Small intestine (tissue), 7 donors: ENCODE measurements at regions not wholly inside any gene's neighbourhood (a gene's known extent, or its start where the extent isn't known, plus 50 kb on each side); places are given as distances from the start of the nearest gene placed in this dataset.

Experiments
- DNase-seq, 2 donors: peaks; one replicate each; pipeline versions ENCODE4 v3.0.0 to v3.0.0-alpha.2; 2013
- FAIRE-seq: peaks from 2 replicates; lab custom pipeline; 2012; peaks lifted over from hg19 to GRCh38; lab: Jason Lieb, UNC
- H3K27ac ChIP-seq, 3 donors: one replicate each; pipeline ENCODE4 v1.5.1; 2013; ENCODE audit warnings: low read length in 2 of 3, mild to moderate bottlenecking in 2 of 3, control low read depth in 1 of 3, inconsistent platforms in 1 of 3, low read depth in 1 of 3, moderate library complexity in 1 of 3
- H3K27me3 ChIP-seq, 3 donors: one replicate each; pipeline ENCODE4 v1.6.1; 2013; ENCODE audit warnings: low read length in 3 of 3, inconsistent platforms in 1 of 3; ENCODE audit not compliant: control insufficient read depth in 3 of 3, insufficient read depth in 3 of 3
- H3K36me3 ChIP-seq, 3 donors: one replicate each; pipeline ENCODE4 v1.6.1; 2013; ENCODE audit warnings: low read length in 3 of 3, inconsistent platforms in 1 of 3, low read depth in 1 of 3, mild to moderate bottlenecking in 1 of 3, moderate library complexity in 1 of 3; ENCODE audit not compliant: control insufficient read depth in 3 of 3, insufficient read depth in 2 of 3
- H3K4me1 ChIP-seq, 3 donors: one replicate each; pipeline ENCODE4 v1.6.1; 2013; ENCODE audit warnings: low read length in 2 of 3, inconsistent platforms in 1 of 3, low read depth in 1 of 3, mild to moderate bottlenecking in 1 of 3, moderate library complexity in 1 of 3; ENCODE audit not compliant: control insufficient read depth in 3 of 3, insufficient read depth in 2 of 3
- H3K4me3 ChIP-seq, 3 donors: one replicate each; pipeline ENCODE4 v1.5.1; 2013; ENCODE audit warnings: low read length in 3 of 3, control low read depth in 1 of 3, inconsistent platforms in 1 of 3, low read depth in 1 of 3, mild to moderate bottlenecking in 1 of 3, moderate library complexity in 1 of 3
- H3K9me3 ChIP-seq, 2 donors: one replicate each; pipeline ENCODE4 v1.6.1; 2013; ENCODE audit warnings: low read depth in 1 of 2, low read length in 1 of 2; ENCODE audit not compliant: control insufficient read depth in 2 of 2, insufficient read depth in 1 of 2
- WGBS, 3 donors: extraction: QIAGEN DNeasy Blood & Tissue Kit; methylation state at CpG; one replicate each; pipeline ENCODE4 v1.1.7; 2013; 5-methylcytosine and 5-hydroxymethylcytosine counted together
- donor health status: healthy with polysubstance abuse.
- donor health status: control.
- donor health status: control.
- donor health status: Bipolar disorder and iron deficiency.
- donor health status: healthy.

DNA sequence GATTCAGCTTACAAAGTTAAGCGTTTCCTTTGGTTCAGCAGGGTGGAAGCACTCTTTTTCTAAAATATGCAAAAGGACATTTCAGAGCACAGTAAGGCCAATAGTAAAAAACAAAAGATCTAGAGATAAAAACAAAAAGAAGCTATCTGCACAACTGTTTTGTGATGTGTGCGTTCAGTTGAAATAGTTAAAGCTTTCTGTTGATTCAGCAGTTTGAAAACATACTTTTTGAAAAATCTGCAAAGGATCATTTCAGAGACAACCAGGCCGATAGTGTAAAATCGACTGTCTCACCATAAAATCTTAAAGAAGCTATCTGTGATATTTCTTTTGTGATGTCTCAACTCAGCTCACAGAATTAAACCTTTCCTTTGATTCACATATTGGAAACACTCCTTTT is 300.0 kb upstream of the ALG10B start:
- no peak for FAIRE-seq
- Histone ChIP-seq H3K4me3 (no peak overlapping the region), H3K36me3 (no peaks in the 10 kb centered on the region), H3K9me3 (peaks cover 0 to 2% of the 10 kb centered on the region in 2 donors), H3K27me3 (no peaks in the 10 kb centered on the region), H3K4me1 (no peaks in the 10 kb centered on the region), H3K27ac (no peak overlapping the region)
- DNase-seq = no peak
- WGBS, 3 donors = 67 to 71% (median 68%) methylated on average over 4 of the region's 4 CpGs

DNA sequence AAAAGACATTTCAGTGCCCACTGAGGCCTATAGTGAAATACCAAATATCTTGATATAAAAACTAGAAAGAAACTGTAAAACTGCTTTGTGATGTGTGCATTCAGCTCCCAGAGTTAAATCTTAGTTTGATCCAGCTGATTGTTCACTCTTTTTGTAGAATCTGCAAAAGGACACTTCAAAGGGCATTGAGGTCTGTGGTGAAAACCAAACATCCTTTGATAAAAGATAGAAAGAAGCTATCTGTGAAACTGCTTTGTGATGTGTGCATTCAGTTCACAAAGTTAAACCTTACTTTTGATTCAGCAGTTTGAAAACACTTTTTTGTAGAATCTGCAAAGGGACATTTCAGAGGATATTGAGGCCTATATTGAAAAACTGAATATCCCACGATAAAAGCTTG is 290.7 kb upstream of the ALG10B start:
- FAIRE-seq (no peak), DNase-seq (no peak)
- no peaks in the 10 kb centered on the region for H3K4me1 ChIP-seq
- peaks cover 0 to 13% of the 10 kb centered on the region in 2 donors for H3K9me3 ChIP-seq
- no peak overlapping the region for H3K4me3 ChIP-seq
- no peak overlapping the region for H3K27ac ChIP-seq
- no peaks in the 10 kb centered on the region for H3K36me3 ChIP-seq
- WGBS, 3 donors = 24 to 31% (median 27%) methylated on average over 1 of the region's 1 CpG
- no peaks in the 10 kb centered on the region for H3K27me3 ChIP-seq

DNA sequence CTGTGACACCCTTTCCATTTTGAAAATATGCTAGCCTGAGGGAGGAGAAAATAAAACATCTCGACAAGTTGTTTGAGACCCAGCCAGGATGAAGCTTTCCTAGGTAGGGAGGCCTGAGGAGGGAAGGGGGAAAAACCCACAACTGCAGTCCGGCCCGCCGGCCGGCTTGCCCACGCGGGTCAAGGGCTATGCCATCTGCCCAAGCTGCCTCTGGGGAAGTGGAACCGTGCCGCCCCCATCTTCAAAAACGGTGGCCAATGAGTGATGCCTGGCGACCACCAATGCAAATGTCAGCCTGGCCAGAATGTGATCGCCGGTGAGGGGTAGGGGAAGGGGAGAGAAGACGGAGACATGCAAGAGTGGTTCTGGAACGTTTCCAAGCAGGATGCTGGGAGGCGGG is 263.5 kb upstream of the ALG10B start:
- WGBS, 3 donors = 49 to 64% (median 61%) methylated on average over 16 of the region's 16 CpGs
- no peaks in the 10 kb centered on the region for H3K4me1 ChIP-seq
- no peak overlapping the region for H3K4me3 ChIP-seq
- H3K27ac ChIP-seq = no peak overlapping the region
- FAIRE-seq = no peak
- no peaks in the 10 kb centered on the region for H3K27me3 ChIP-seq
- peaks cover 3 to 79% of the 10 kb centered on the region in 2 donors for H3K9me3 ChIP-seq
- H3K36me3 ChIP-seq = no peaks in the 10 kb centered on the region
- DNase-seq = no peak

DNA sequence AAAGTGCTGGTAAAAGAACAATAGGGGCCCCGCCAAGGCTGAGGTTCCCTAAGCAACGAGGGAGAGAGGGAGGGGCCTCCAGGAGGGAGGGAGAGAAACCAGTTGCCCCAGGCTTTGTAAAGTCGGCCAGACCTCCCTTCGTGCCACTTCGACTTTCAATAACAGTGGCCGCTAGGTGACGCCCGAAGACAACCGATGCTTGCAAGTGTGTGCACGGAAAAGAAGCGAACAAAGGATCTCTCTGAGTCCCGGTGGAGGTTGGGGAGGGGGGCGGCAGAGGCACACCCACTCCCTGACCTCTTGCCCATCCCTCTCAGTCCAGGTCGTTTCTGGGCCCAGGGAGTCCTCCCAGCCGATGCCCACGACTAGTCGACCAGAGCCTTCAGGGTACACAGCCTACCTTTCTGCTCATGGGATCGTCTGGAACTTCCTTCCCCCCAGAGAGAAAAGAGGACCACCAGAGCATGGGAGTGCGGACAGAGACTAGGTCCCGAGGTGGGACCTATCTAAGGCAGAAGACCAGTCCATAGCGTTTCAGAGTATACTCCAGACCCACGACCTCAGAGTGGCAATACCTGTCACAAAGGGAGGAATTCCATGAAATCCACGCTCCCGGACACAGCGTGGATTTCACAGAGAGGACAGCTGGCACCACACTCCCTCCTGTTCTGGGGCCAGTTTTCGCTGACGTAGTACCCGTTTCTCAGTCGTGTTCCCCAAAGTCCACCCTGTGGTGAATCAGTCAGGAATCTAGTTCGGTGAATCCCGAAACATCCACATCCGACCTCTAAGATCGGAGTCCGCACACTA is 262.7 kb upstream of the ALG10B start:
- H3K36me3 ChIP-seq = no peaks in the 10 kb centered on the region
- 60 to 68% (median 66%) methylated on average over 33 to 34 of the region's 34 CpGs for WGBS, 3 donors
- H3K4me1 ChIP-seq = no peaks in the 10 kb centered on the region
- H3K27ac ChIP-seq = no peak overlapping the region
- peaks cover 3 to 73% of the 10 kb centered on the region in 2 donors for H3K9me3 ChIP-seq
- H3K27me3 ChIP-seq = no peaks in the 10 kb centered on the region
- no peak for FAIRE-seq
- H3K4me3 ChIP-seq = no peak overlapping the region
- no peak for DNase-seq

DNA sequence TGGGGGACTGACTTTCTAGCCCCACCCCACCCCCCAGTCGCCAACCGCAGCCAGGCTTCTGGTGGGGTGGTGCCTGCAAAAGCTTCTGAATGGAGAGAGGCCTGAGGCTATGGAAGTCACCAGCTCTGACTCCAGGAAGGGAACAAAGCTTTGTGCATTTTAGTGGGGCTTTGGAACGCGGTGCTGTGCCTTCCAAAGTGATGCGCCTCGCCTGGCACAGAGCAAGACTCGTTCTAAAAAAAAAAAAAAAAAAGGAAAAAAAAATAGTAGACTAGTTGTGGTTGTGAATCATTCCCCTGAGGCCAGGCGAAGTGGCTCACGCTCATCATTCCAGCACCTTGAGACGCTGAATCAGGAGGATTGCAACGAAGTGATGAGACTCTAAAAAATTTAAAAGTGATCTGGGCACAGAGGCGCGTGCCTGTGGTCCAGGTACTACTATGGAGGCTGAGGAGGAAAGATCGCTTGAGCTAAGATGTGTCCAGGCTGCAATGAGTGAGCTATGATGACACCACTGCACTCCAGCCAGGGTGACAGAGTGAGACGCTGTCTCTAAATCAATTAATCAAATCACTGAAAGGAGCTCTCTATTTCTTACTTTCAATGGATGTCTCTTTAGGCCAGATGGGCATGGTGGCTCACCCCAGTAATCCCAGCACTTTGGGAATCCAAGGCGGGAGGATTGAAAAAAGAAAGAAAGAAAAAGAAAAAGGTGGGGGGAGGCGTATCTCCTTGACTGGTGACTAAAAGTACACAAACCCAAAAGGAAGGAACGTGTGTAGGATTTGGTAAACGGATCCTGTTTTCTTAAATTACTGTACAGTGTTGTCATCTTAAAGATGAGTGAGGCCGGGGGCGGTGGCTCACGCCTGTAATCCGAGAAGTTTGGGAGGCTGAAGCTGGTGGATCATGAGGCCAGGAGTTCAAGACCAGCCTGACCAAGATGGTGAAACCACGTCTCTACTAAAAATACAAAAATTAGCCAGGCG is 259.6 kb upstream of the ALG10B start:
- H3K4me1 ChIP-seq = no peaks in the 10 kb centered on the region
- H3K36me3 ChIP-seq = no peaks in the 10 kb centered on the region
- H3K9me3 ChIP-seq = peaks cover 3 to 57% of the 10 kb centered on the region in 2 donors
- 75 to 82% (median 81%) methylated on average over 25 of the region's 25 CpGs for WGBS, 3 donors
- H3K27ac ChIP-seq = no peak overlapping the region
- H3K27me3 ChIP-seq = no peaks in the 10 kb centered on the region
- no peak for FAIRE-seq
- no peak for DNase-seq
- H3K4me3 ChIP-seq = no peak overlapping the region

DNA sequence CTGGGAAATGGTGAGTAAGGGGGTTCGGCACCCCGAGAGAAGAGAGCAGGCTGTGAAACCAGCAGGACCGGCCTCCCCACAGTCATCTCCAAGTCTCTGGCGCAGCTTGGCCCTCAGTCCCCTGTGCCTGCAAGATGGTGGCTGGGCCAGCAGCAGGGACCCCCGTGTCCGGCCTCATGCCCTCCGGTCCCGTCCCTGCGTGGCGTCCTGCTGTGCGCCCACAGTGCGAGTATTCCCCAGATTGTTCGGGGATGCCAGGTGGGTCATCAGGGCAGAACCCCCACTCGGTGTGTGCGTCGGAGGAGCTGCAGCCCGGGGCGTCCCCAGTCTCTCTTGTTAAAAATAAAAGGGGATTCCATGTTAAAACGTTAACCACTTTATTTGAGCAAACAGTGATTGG is 216.9 kb upstream of the ALG10B start:
- 92 to 94% (median 93%) methylated on average over 19 of the region's 19 CpGs for WGBS, 3 donors
- FAIRE-seq (no peak), DNase-seq (peak in 1 of 2 donors; percentile 10)
- Histone ChIP-seq H3K36me3 (no peaks in the 10 kb centered on the region), H3K4me1 (no peaks in the 10 kb centered on the region), H3K27ac (no peak overlapping the region), H3K4me3 (no peak overlapping the region), H3K27me3 (no peaks in the 10 kb centered on the region), H3K9me3 (peaks cover 2 to 15% of the 10 kb centered on the region in 2 donors)

DNA sequence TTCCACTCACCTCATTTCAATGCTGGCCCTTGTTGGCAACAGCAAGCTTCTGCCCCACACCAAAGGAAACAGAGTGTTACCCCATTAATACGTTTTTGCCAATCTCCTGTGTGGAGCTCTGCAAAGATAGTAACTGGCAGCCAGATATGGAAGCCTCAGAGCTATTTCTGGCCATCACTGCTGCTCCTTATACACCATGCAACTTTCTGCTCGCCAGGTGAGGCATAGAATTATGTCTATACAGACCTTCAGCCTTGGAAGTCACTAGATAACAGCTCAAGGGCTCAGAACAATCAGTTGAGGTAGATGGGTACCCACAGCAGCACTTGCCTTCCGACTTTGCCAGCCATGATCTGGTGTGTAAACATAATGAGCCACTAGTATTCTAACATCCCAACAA is 214.8 kb upstream of the ALG10B start:
- WGBS, 3 donors = 17 to 29% (median 28%) methylated on average over 3 of the region's 3 CpGs
- no peak overlapping the region for H3K4me3 ChIP-seq
- peaks cover 2 to 15% of the 10 kb centered on the region in 2 donors for H3K9me3 ChIP-seq
- DNase-seq (no peak), FAIRE-seq (no peak)
- no peaks in the 10 kb centered on the region for H3K4me1 ChIP-seq
- H3K27me3 ChIP-seq = no peaks in the 10 kb centered on the region
- H3K27ac ChIP-seq = no peak overlapping the region
- H3K36me3 ChIP-seq = no peaks in the 10 kb centered on the region

DNA sequence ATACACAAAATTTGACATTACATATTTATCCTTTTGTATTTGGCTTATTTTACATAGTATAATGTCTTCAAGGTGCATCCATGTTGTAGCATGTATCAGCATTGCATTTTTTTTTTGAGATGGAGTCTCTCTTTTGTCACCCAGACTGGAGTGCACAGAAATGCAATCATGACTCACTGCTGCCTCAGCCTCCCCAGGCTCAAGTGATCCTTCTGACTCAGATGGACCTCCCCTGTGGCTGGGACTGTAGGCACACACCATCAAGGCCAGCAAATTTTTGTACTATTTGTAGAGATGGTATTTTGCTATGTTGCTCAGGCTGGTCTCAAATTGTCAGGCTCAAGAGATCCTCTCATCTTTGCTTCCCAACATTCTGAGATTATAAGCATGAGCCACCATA is 214.4 kb upstream of the ALG10B start:
- Histone ChIP-seq H3K27me3 (no peaks in the 10 kb centered on the region), H3K9me3 (peaks cover 2 to 15% of the 10 kb centered on the region in 2 donors), H3K4me1 (no peaks in the 10 kb centered on the region), H3K36me3 (no peaks in the 10 kb centered on the region), H3K4me3 (no peak overlapping the region), H3K27ac (no peak overlapping the region)
- FAIRE-seq (no peak), DNase-seq (no peak)
